Common myeloid progenitor, CD34-positive (primary cell): ENCODE measurements at regions not wholly inside any gene's neighbourhood (a gene's known extent, or its start where the extent isn't known, plus 50 kb on each side); places are given as distances from the start of the nearest gene placed in this dataset.
"Not testable (repeated sequence)": the region's sequence is repeated elsewhere in the genome, so short reads cannot be mapped to it uniquely, and the experiment has no call there.

ENCODE experiments used
- CTCF ChIA-PET: fragments of 350-600 bp; sonication (Branson Sonifier 250); formaldehyde crosslinking; loops from one replicate; lab custom pipeline; 2021; ENCODE audit warnings: antibody characterized with exemption; lab: Charles Lee
- POLR2A ChIA-PET: fragments of 350-600 bp; sonication (Branson Sonifier 250); formaldehyde crosslinking; loops from one replicate; lab custom pipeline; 2021; ENCODE audit warnings: antibody characterized with exemption; lab: Charles Lee
- DNase-seq, 3 donors: peaks; one replicate each; pipeline versions ENCODE4 v3.0.0 to v3.0.0-alpha.2; 2013
- H3K27ac ChIP-seq, 2 experiments: 1 replicate in 1 of 2; 2 replicates in 1 of 2; pipeline ENCODE4 v1.7.0; 2013; ENCODE audit warnings: inconsistent platforms in 2 of 2, low read length in 2 of 2, mild to moderate bottlenecking in 2 of 2, low read depth in 1 of 2, moderate library complexity in 1 of 2; ENCODE audit not compliant: severe bottlenecking in 2 of 2, insufficient read depth in 1 of 2, poor library complexity in 1 of 2
- H3K27me3 ChIP-seq, 5 experiments: replicated peaks in 2 of 5; 1 replicate in 3 of 5; 2 replicates in 2 of 5; pipeline versions ENCODE4 v1.6.1 to v1.7.0; 2013; ENCODE audit warnings: low read length in 4 of 5, mild to moderate bottlenecking in 2 of 5, moderate library complexity in 2 of 5, inconsistent platforms in 1 of 5; ENCODE audit not compliant: insufficient read depth in 5 of 5, control insufficient read depth in 4 of 5
- H3K36me3 ChIP-seq, 4 experiments: 1 replicate in 2 of 4; 2 replicates in 2 of 4; pipeline versions ENCODE4 v1.6.1 to v1.7.0; 2013; ENCODE audit warnings: low read length in 3 of 4, control low read depth in 1 of 4, mild to moderate bottlenecking in 1 of 4; ENCODE audit not compliant: control insufficient read depth in 4 of 4, insufficient read depth in 4 of 4
- H3K4me1 ChIP-seq, 4 experiments: 1 replicate in 3 of 4; 2 replicates in 1 of 4; pipeline versions ENCODE4 v1.6.1 to v1.7.1; 2013; ENCODE audit warnings: low read length in 3 of 4, mild to moderate bottlenecking in 3 of 4, control low read depth in 1 of 4, inconsistent platforms in 1 of 4, moderate library complexity in 1 of 4; ENCODE audit not compliant: control insufficient read depth in 4 of 4, insufficient read depth in 4 of 4; ENCODE audit errors: control extremely low read depth in 1 of 4
- H3K4me3 ChIP-seq, 7 experiments: 1 replicate in 4 of 7; 2 replicates in 3 of 7; pipeline versions ENCODE4 v1.5.1 to v1.7.0; 2013; ENCODE audit warnings: mild to moderate bottlenecking in 7 of 7, low read length in 6 of 7, moderate library complexity in 6 of 7, inconsistent platforms in 2 of 7, low read depth in 2 of 7, control low read depth in 1 of 7; ENCODE audit not compliant: insufficient read depth in 4 of 7, control insufficient read depth in 1 of 7; ENCODE audit errors: extremely low read depth in 1 of 7
- H3K9me3 ChIP-seq, 5 experiments: 1 replicate in 4 of 5; 2 replicates in 1 of 5; pipeline versions ENCODE4 v1.6.1 to v1.7.1; 2013; ENCODE audit warnings: low read length in 4 of 5, mild to moderate bottlenecking in 2 of 5, inconsistent platforms in 1 of 5, low read depth in 1 of 5, moderate library complexity in 1 of 5; ENCODE audit not compliant: control insufficient read depth in 4 of 5, insufficient read depth in 2 of 5; ENCODE audit errors: control extremely low read depth in 1 of 5
- WGBS: methylation state at CpG from one replicate; pipeline ENCODE4 v1.1.5; 2013; ENCODE audit not compliant: insufficient coverage; 5-methylcytosine and 5-hydroxymethylcytosine counted together

DNA sequence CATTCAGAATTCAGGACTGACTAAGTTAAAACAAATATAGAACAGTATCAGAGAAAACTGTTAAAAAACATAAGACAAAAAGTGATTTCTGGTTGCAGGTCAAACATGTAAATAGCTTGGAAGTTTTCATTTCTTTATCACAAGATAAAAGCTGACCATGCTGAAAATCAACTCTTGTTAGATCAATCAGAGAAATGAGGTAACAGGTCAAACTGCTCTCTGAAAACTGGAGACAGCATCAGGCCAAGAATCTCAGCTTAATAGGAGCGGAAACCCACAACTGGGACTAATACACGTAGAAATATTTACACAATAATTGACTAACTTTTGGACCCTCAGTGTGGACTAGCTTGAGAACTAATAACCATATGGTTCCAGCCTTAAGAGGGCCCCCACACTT lies 1012.8 kb upstream of the EDIL3 start:
- Histone ChIP-seq H3K4me1 (no peaks in the 10 kb centered on the region), H3K27ac (no peak overlapping the region), H3K4me3 (no peak overlapping the region), H3K9me3 (no peaks in the 10 kb centered on the region), H3K27me3 (no peaks in the 10 kb centered on the region), H3K36me3 (no peaks in the 10 kb centered on the region)
- DNase-seq, result no peak
- WGBS, result 94% methylated on average over 2 of the region's 2 CpGs
- CTCF ChIA-PET, result no interaction called here
- POLR2A ChIA-PET, result no interaction called here

DNA sequence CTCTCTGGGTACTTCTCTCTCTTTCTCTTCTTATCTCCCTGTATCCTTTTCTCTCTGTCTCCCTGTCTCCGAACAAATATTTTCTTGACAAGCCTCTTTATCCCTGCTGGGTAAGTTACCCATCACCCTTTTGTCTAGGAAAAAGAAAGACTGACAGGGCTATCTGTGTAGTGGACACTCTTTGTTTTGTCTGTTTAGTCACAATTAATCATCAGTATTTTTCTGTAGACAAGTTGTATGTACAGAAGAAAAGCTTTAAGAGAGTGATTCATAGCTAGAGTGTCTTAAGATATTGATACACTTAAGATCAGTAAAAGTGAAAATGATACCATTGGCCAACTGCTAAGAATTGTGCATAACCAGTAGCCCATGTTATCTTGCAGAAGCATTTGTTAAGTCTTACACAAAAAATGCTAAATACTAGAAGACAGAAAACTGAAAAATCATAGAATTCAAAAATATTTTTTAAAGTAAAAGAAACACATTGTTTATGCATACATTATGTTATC lies 1043.8 kb upstream of the EDIL3 start:
- Histone ChIP-seq H3K4me3 (no peak overlapping the region), H3K27me3 (no peaks in the 10 kb centered on the region), H3K9me3 (no peaks in the 10 kb centered on the region), H3K4me1 (no peaks in the 10 kb centered on the region), H3K27ac (no peak overlapping the region), H3K36me3 (no peaks in the 10 kb centered on the region)
- WGBS, result no CpG with 5 or more reads among the region's 1 CpG
- CTCF ChIA-PET, result no interaction called here
- DNase-seq, result no peak
- POLR2A ChIA-PET, result no interaction called here

- WGBS, result 91% methylated on average over 6 of the region's 7 CpGs
- H3K4me1 ChIP-seq, CTCF ChIA-PET, H3K4me3 ChIP-seq, H3K27me3 ChIP-seq, H3K9me3 ChIP-seq, POLR2A ChIA-PET, H3K27ac ChIP-seq, H3K36me3 ChIP-seq, DNase-seq: not testable (repeated sequence)
Observed at GRCh38 chr5:85431726-85432125, 1047.0 kb upstream of the EDIL3 start.

- CTCF ChIA-PET, result interaction anchor here (1.2 kb wide), 1 partner anchor 20 kb away, joined by 3 read pairs; no protein-coding TSS in a partner anchor
- H3K4me1 ChIP-seq, result no peaks in the 10 kb centered on the region
- H3K36me3 ChIP-seq, result no peaks in the 10 kb centered on the region
- no peak for DNase-seq
- H3K27me3 ChIP-seq, result no peaks in the 10 kb centered on the region
- POLR2A ChIA-PET, result no interaction called here
- no peak overlapping the region for H3K27ac ChIP-seq
- H3K9me3 ChIP-seq, result no peaks in the 10 kb centered on the region
- 92% methylated on average over 2 of the region's 3 CpGs for WGBS
- H3K4me3 ChIP-seq, result no peak overlapping the region
Observed at GRCh38 chr5:85441156-85441555, 1056.5 kb upstream of the EDIL3 start.

DNA sequence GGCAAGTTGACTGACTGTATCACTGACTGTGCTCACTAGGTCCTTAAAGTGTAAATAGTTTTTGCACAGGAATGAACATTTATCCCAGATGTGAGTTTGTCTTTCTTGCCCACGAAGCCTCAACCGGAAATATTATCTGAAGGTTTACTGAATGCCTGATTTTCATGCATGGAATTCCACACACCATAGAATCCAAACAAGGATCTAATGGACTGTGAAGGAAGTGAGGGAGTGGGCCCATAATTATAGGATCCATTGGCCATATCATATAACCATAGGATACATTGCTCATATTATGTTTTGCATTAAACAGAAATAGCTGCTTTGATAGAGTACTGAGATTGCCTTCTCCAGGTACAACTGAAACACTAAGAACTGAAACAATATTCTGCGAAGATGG lies 1057.2 kb upstream of the EDIL3 start:
- H3K4me1 ChIP-seq, result no peaks in the 10 kb centered on the region

DNA sequence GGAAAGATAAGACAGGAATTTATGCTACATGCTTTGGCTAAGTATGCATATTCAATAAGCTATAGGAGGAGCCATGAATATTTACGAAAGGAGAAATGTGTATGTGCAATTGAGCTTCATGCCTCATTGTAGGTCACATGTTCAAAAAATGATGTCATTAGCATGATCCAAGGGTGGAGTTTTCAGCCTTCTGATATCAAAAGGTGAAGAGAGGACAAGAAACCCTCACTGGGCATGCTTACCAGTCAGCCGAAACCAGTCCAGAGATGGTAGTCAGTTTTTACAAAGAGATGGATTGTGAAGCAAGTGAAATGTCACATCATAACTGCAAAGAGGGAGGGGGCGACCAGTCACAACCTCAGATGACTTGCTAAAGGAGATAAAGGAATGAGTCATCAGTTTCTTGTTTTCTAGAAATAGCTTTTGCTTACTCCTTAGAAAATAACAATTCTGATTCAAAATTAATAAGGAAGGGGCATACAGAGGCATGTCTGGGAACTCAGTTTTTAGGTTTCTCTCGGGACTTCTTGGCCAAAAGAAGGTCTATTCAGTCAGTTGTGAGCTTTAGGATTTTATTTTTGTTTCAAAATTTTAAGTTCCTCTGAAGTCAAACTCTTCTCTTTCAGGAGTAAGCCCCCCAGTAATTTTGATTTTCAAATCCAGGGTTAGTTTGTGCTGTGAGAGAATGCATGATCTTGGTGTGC lies 1067.8 kb upstream of the EDIL3 start:
- ChIA-PET POLR2A (interaction anchor here (0.6 kb wide), 1 partner anchor 45 kb away, joined by 3 read pairs; no protein-coding TSS in a partner anchor), CTCF (no interaction called here)
- DNase-seq, result no peak
- Histone ChIP-seq H3K27me3 (no peaks in the 10 kb centered on the region), H3K4me1 (no peaks in the 10 kb centered on the region), H3K4me3 (no peak overlapping the region), H3K36me3 (no peaks in the 10 kb centered on the region), H3K27ac (no peak overlapping the region), H3K9me3 (no peaks in the 10 kb centered on the region)
- 100% methylated on average over 2 of the region's 4 CpGs for WGBS

More for the DNA sequence above, 1057.2 kb upstream of the EDIL3 start:
- CTCF ChIA-PET, result interaction anchor here (1.2 kb wide), 1 partner anchor 19 kb away, joined by 3 read pairs; no protein-coding TSS in a partner anchor
- Histone ChIP-seq H3K36me3 (no peaks in the 10 kb centered on the region), H3K9me3 (no peaks in the 10 kb centered on the region), H3K27me3 (no peaks in the 10 kb centered on the region), H3K27ac (no peak overlapping the region), H3K4me3 (no peak overlapping the region)
- no CpG with 5 or more reads among the region's 3 CpGs for WGBS
- POLR2A ChIA-PET, result no interaction called here
- DNase-seq, result no peak

DNA sequence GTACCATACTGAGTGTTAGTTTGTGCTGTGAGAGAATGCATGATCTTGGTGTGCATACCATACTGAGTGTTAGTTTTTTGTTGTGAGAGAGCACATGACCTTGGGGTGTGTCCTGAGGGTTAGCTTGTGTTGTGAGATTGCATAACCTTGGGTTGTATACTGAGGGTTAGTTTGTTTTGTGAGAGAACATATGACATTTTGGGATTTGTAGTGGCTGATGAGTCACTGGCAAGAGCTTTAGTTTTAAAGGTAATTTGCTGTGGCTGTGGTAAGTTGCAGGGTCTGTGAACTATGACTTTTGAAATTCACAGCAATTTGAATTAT lies 1068.3 kb upstream of the EDIL3 start:
- CTCF ChIA-PET, result no interaction called here
- H3K4me3 ChIP-seq, result no peak overlapping the region
- H3K27me3 ChIP-seq, result no peaks in the 10 kb centered on the region
- no peak overlapping the region for H3K27ac ChIP-seq
- no peak for DNase-seq
- no peaks in the 10 kb centered on the region for H3K4me1 ChIP-seq
- H3K36me3 ChIP-seq, result no peaks in the 10 kb centered on the region
- H3K9me3 ChIP-seq, result no peaks in the 10 kb centered on the region
- POLR2A ChIA-PET, result no interaction called here
